ENCODE measurements at regions not wholly inside any gene's neighbourhood (a gene's known extent, or its start where the extent isn't known, plus 50 kb on each side); places are given as distances from the start of the nearest gene placed in this dataset.

DNA sequence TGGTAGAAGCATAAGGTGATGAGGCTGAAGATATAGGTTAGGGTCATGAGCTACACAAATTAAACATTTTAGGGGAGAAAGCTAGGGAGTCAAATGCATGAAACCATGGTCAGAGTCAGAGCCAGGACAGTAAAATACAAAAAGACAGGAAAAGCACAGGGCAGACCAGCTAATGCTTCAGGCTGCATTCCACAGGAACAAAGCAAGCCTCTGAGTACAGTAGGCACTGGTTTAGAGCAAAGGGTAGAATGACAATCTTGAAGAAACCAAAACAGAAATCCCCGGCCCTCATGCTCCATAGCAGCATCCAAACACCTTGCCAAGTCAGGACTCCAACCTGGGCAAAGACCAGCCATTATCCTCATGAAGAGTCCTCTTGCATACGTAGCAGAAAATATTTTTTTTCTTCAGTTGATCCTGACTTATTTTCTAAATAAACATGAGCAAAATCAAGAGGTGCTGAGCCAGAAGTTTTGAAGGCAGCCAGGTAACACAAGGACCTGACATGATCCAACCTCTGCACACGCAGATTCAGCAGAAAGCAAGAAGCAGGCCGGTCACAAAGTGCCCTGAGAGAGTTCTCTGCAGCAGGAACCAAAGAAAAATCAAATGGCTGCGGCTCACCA is 273.1 kb downstream of the TTLL7 start:
- no peak for DNase-seq (ENCODE audit: low read depth in 2 of 2)

DNA sequence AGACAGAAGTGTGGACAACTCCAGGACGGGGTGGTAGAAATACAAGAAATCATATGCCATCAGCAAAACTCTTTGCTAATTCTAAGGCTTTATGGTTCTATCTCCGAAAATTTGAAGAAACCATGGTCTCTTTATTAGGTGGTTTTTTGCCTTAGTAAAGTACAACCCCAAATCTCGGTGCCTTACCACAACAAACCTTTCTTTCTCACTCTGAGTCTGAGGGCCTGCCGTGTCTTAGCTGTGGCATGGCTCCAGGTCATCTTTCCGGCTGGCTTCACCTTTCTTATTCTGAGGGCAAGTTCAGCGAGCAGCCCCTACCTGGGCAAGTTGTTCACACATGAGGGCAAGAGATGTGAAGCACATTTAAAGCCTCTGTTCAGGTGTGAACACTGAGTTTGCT is 280.6 kb downstream of the TTLL7 start:
- DNase-seq (ENCODE audit: low read depth in 2 of 2): no peak

DNA sequence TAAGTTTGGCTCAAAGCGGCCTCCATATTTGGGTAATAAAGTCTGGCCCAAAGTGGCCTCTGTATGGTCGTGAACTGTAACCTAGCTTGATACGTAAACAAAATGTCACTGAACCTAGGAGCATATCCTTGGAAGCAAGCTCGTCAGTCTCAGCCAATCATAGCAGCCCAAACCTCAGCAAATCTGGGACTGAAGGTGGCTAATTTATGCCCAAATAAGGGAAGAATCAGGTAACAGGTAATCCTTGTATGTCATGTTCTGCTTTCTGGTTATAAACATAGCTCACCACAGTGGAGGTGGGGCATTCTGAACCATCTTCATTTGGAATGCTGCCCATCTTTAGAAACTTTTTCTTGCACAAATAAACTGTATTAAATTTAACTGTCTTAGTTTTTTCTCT is 281.1 kb downstream of the TTLL7 start:
- DNase-seq (ENCODE audit: low read depth in 2 of 2): no peak

DNA sequence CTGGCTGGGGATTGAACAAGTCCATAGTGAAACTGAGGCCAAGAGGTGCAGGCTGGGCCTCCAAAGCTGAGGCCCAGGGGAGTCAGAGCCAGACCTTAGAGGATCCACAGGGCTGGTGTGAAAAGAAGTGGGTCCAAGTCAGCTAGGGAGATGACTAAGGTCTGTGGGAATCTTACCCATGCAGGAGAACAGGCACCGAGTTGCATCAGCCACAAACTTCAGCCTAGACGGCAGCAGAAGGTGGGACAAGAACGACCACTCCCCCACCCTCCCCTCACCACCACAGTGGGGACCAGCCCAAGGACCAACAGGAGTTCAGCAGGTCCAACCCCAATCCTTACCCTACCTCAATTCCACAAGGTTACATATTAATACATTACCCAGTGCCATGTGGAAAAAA is 282.3 kb downstream of the TTLL7 start:
- DNase-seq (ENCODE audit: low read depth in 2 of 2): no peak

DNA sequence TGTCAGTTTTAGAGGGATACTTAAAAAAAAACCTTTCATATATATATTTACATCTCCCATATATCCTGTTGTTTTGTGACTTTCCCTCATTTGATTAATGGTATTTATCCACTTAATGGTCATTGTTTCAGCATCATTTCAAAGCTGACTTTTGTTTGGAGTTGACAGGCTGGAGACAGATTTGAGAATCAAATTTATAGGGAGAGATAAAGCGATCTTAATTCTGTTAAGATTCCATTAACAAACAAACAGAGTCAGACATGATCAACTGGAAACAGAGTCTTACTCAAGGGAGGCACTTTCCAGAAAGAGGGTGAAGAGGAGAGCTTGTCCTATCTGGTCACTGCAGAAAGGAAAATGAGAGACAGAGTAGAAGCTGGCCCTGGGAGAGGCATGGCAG is 283.4 kb downstream of the TTLL7 start:
- DNase-seq (ENCODE audit: low read depth in 2 of 2): no peak

DNA sequence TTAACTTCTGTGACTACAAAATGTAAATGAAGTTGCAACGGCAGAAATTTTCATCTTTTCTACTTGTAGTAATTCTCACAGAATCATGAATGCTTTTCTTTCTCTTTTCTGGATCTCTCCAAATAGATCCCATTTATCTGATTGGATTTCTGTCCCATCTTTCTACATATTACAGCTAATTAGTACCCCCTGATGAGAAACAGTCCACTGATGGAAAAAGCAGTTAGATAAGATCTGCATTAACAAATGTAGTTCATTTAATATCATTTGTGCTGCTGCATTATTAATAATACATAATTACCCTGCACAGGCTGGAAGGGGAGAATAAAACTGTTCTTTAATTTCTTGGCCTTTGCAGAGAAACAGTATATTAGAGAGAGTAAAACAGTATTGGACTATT is 289.3 kb downstream of the TTLL7 start:
- no peak for DNase-seq (ENCODE audit: low read depth in 2 of 2)

- no peak for DNase-seq (ENCODE audit: low read depth in 2 of 2)
Measured at GRCh38 chr1:83706354-83706938, 292.5 kb downstream of the TTLL7 start.

GRCh38 chr1:83705091-83705490 is 293.8 kb downstream of the TTLL7 start:
- DNase-seq (ENCODE audit: low read depth in 2 of 2): no peak

DNA sequence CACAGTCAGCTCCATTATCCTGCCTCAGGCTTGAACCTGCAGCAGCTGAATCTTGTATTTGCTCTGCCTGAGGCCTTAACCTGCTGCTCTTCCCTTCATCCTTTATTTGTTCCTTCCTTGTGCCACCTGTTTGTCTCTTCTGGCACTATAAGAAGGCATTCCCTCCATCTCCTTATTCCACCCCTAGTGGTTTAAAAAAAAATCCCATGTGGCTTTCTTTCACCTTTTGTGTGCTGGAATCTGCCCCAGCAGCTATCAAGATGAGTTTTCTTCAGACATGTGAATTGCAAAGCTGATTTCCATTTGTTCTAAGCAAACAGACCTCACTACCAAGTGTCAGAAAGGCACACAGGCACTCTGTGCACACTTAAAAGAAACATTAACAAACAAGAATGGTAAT is 294.6 kb downstream of the TTLL7 start:
- no peak for DNase-seq (ENCODE audit: low read depth in 2 of 2)

- DNase-seq (ENCODE audit: low read depth in 2 of 2): no peak
Measured at GRCh38 chr1:83702356-83702755, 296.6 kb downstream of the TTLL7 start.

DNA sequence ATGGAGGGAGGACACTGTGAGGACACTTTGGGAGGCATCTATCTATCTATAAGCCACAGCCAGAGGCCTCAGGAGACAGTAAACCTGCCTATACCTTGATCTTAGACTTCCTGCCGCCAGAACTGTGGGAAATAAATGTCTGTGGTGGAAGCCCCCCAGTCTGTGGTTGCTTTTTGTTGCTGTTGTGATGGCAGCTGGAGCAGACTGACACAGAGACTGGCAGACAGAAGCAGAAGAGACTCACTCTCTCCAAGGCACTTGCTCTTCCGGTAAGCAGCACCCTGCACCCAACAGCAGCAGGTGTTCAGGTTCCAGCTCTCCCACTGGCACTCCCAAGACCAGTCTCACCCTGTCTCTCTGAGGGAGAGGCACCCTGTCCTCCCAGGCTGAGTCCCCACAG is 297.6 kb downstream of the TTLL7 start:
- DNase-seq (ENCODE audit: low read depth in 2 of 2): no peak

DNA sequence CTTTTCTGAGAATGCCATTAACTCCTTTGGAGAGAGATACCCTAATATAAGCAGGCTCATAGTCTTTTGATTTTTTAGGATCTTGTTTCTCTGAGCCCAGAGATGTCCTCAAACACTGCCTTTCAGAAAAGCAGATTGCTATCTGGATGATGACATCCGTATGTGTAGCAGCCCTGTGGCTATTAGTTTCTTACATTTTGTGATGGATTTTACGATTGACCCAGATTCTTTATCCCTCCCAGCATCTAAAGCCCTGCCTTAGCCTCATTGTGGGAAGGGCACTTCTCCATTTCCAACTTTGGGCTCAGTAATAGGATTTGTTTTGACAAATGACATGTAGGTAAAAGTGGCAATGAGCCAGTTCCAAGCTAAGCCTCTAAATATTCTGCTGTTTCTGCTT is 300.3 kb downstream of the TTLL7 start:
- DNase-seq (ENCODE audit: low read depth in 2 of 2): no peak

DNA sequence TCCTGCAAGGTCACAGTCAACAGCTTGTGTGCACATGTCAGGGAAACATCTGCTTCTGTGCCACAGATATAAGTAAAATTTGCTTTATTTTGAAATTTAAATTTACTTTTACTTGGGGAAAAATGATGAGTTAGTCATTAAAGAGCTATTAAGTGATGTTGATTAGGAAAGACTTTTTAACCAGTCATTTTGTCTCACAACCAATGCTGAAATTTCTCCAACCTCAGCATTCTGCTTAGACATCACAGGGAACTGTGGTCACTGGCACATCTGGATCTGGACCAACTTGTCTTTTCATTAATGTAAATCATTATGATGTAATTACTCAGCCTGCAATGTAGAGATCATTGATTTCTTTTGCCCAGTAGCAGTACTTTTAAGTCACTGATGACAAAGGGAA is 301.0 kb downstream of the TTLL7 start:
- DNase-seq (ENCODE audit: low read depth in 2 of 2): no peak

GRCh38 chr1:83697220-83697619 is 301.7 kb downstream of the TTLL7 start:
- no peak for DNase-seq (ENCODE audit: low read depth in 2 of 2)

GRCh38 chr1:83694449-83694848 is 304.5 kb downstream of the TTLL7 start:
- DNase-seq (ENCODE audit: low read depth in 2 of 2): no peak

DNA sequence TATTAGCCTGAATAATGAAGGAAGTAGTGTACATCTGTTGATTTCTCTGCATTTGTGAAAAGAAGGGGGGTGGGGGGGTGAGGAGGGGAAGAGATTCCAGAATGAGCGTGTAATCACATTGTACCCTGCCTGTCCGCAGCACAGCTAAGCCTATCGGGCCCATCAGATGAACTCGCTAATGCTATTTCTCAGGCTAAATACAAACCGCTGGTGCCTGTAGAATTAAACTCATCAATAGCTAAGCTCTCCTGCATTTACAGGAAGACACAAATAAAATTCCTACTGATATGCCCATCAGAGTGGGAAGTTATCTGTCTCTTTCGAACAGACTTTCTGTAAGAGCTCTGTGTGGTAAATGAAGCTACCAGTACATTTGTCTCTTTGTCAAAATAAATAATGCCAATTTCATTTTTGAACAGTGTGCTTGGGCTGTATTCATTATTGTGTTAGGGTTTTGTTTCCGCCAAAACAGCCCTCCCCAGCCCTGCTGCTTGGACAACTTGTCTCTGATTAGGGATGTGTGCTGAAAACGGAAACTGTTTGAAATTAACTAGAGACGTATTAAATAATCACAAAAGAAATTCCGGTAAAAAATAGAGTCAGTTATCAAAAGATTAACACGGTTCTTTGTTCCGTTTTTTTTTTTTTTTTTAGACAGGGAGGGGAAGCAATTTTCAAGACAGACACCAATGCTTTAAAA is 305.4 kb downstream of the TTLL7 start:
- no peak for DNase-seq (ENCODE audit: low read depth in 2 of 2)

GRCh38 chr1:83692524-83693381 is 306.2 kb downstream of the TTLL7 start:
- no peak for DNase-seq (ENCODE audit: low read depth in 2 of 2)

DNA sequence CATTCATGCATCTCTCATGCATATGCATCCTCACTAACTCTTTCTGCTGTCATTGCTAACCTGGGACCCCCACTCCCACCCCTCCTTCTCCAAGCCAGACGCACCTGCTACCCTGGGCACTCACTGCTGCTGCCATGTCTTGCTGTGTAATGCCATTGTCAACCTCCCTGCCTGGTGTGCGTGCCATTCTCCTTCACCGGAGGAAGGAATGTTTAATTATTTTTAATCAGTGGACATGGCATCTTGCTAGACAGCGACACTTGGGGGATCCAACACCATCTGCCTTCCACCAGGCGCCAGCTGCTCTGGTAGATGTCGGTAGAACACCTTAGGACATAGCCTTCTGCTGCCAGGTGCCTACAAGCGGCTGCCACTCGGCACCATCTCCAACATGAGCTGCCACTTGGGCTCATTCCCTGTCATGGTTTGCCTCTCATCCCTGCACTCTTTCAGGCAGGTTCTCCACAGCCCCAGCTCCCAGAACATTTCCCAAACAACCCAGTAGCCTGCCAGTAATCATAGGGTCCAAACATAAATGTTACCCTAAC is 306.9 kb downstream of the TTLL7 start:
- DNase-seq (ENCODE audit: low read depth in 2 of 2): no peak

DNA sequence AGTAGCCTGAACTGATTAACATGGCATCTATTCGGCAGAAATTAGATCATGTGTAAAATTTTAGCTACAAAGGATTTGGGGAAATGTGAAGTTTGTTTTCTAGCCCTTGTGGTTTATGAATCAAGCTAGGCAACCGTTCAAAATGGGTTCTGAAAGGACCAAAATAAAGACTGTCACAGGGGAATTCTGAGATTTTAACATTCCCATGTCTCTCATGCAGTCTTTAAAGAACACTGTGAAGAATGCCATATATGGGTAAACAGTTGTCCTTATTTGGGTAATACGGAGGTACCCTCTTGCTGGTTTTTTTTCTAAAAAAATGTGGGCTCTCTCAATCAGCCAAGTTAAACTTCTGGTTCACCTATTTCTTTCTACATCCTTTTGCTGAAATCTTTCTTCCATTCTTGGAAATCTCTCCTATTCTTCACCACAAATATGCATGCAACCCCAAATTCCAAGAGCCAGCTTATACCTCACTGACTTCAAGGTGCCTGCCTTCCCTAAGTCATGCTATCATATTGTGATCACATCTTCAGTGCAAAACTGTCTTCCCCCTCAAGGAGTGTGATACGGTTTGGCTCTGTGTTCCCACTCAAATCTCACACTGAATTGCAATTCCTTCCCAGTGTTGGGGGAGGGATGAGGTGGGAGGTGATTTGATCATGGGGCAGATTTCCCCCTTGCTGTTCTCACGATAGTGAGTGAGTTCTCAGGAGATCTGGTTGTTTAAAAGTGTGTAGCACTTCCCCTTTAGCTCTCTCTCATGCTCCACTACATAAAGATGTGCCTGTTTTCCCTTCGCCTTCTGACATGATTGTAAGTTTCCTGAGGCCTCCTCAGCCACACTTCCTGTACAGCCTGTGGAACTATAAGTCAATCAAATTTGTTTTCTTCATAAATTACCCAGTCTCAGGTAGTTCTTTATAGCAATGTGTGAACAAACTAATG is 308.7 kb downstream of the TTLL7 start:
- no peak for DNase-seq (ENCODE audit: low read depth in 2 of 2)

- DNase-seq (ENCODE audit: low read depth in 2 of 2): no peak
Measured at GRCh38 chr1:83682132-83682531, 316.8 kb downstream of the TTLL7 start.

DNA sequence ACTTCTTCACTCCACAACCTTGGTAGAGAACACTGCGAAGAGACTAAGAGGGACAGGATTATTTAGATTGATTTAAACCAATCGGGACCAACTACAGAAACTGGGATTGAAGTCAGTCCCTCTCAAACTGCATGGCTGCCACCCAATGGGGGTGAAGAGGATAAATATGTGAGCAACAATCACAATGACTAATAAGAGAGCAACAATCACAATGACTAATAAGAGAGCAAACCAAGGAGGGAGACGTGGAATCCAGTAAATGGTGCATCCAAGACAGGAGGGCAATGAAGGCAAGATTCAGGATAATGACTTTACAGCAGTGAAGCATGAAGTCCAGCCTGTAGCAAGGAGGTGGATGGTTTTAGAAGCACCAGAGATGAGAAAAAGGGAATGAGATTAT is 322.8 kb downstream of the TTLL7 start:
- DNase-seq (ENCODE audit: low read depth in 2 of 2): no peak

Data from stimulated activated CD4-positive, alpha-beta T cell treated with anti-CD3 and anti-CD28 coated beads, Interleukin-1b, Interleukin-23, amount 100 ng/mL, for 1 hour (primary cell).